SK-N-SH (cell line): ENCODE measurements at regions not wholly inside any gene's neighbourhood (a gene's known extent, or its start where the extent isn't known, plus 50 kb on each side); places are given as distances from the start of the nearest gene placed in this dataset.
A peak's percentile ranks its signal among the peaks of the same experiment; 100 is the strongest.

Experiments
- CTCF ChIA-PET: fragments of 300-600, 350-600 bp; formaldehyde crosslinking; extraction: SDS; loops from one replicate; lab custom pipeline; 2021; lab: Yijun Ruan, JAX
- POLR2A ChIA-PET: fragments of 350-600 bp; sonication (Branson Sonifier 250); formaldehyde crosslinking; extraction: SDS; loops from one replicate; lab custom pipeline; 2020; ENCODE audit warnings: antibody characterized with exemption, inconsistent platforms; lab: Yijun Ruan, JAX
- DNase-seq: peaks from one replicate; pipeline ENCODE4 v3.0.0; 2012
- H2AFZ ChIP-seq: fragments of 200-600 bp; sonication (generic); 2 replicates; pipeline ENCODE4 v1.8.1; 2016; ENCODE audit warnings: antibody characterized with exemption, mild to moderate bottlenecking, low read depth
- H3F3A ChIP-seq: fragments of 200-600 bp; sonication (generic); replicated peaks from 2 replicates; pipeline ENCODE3; 2016; ENCODE audit warnings: antibody characterized with exemption, mild to moderate bottlenecking; ENCODE audit not compliant: insufficient read depth
- H3K27ac ChIP-seq, 2 experiments: fragments of 200-500 bp in 1 of 2; fragments of 200-600 bp in 1 of 2; sonication (Bioruptor generic) in 1 of 2; sonication (generic), shearing (Covaris generic) in 1 of 2; 2 replicates each; pipeline versions ENCODE4 v1.5.1 to v1.6.1; 2014 to 2016; ENCODE audit warnings: low read depth in 2 of 2, inconsistent platforms in 1 of 2, low read length in 1 of 2, mild to moderate bottlenecking in 1 of 2, mixed read lengths in 1 of 2
- H3K27me3 ChIP-seq: fragments of 200-600 bp; sonication (generic), shearing (Covaris generic); 2 replicates; pipeline ENCODE4 v1.6.1; 2016; ENCODE audit warnings: mixed run types; ENCODE audit not compliant: insufficient read depth
- H3K36me3 ChIP-seq, 2 experiments: fragments of 200-500 bp in 1 of 2; fragments of 200-600 bp in 1 of 2; sonication (Bioruptor generic) in 1 of 2; sonication (generic) in 1 of 2; replicated peaks in 1 of 2; 2 replicates each; pipeline versions ENCODE3 to v1.5.1; 2014 to 2016; ENCODE audit warnings: low read length in 1 of 2, mild to moderate bottlenecking in 1 of 2; ENCODE audit not compliant: insufficient read depth in 2 of 2, control insufficient read depth in 1 of 2
- H3K4me1 ChIP-seq, 2 experiments: fragments of 200-500 bp in 1 of 2; fragments of 200-600 bp in 1 of 2; sonication (Bioruptor generic) in 1 of 2; sonication (generic), shearing (Covaris generic) in 1 of 2; 2 replicates each; pipeline versions ENCODE4 v1.5.1 to v1.6.1; 2014 to 2016; ENCODE audit warnings: low read depth in 1 of 2, low read length in 1 of 2, mixed run types in 1 of 2; ENCODE audit not compliant: insufficient read depth in 2 of 2, control insufficient read depth in 1 of 2
- H3K4me2 ChIP-seq: fragments of 200-600 bp; sonication (generic), shearing (Covaris generic); 2 replicates; pipeline ENCODE4 v1.6.1; 2017; ENCODE audit warnings: mixed run types
- H3K4me3 ChIP-seq, 2 experiments: fragments of 200-500 bp in 1 of 2; fragments of 200-600 bp in 1 of 2; sonication (Bioruptor generic) in 1 of 2; sonication (generic), shearing (Covaris generic) in 1 of 2; 2 replicates each; pipeline versions ENCODE4 v1.5.1 to v1.8.1; 2014 to 2016; ENCODE audit warnings: low read depth in 2 of 2, inconsistent platforms in 1 of 2, low read length in 1 of 2, mild to moderate bottlenecking in 1 of 2, mixed read lengths in 1 of 2, moderate library complexity in 1 of 2
- H3K79me2 ChIP-seq: fragments of 200-600 bp; sonication (generic); 2 replicates; pipeline ENCODE4 v1.8.1; 2017; ENCODE audit warnings: mild to moderate bottlenecking; ENCODE audit not compliant: insufficient read depth
- H3K9ac ChIP-seq: fragments of 200-600 bp; sonication (generic); 2 replicates; pipeline ENCODE4 v1.6.1; 2017; ENCODE audit warnings: mixed run types
- H3K9me2 ChIP-seq: fragments of 200-600 bp; sonication (generic); 2 replicates; pipeline ENCODE4 v1.6.1; 2017; ENCODE audit warnings: mixed run types
- H3K9me3 ChIP-seq: fragments of 200-600 bp; sonication (generic); 2 replicates; pipeline ENCODE4 v1.6.1; 2017; ENCODE audit warnings: mixed run types, mild to moderate bottlenecking, moderate library complexity
- H4K20me1 ChIP-seq: fragments of 200-600 bp; sonication (generic); 2 replicates; pipeline ENCODE4 v1.6.1; 2017; ENCODE audit warnings: mild to moderate bottlenecking, mixed run types; ENCODE audit not compliant: insufficient read depth
- FOXJ3 ChIP-seq: sonication (generic); formaldehyde crosslinking; IDR thresholded peaks from 2 replicates; pipeline ENCODE4 v1.5.1; 2020; ENCODE audit warnings: mild to moderate bottlenecking, missing genetic modification reagents
- JUND ChIP-seq: IDR thresholded peaks from 2 replicates; pipeline ENCODE4 v1.4.0; 2012
- RAD21 ChIP-seq: IDR thresholded peaks from 2 replicates; pipeline ENCODE4 v1.6.1; 2012; ENCODE audit warnings: mild to moderate bottlenecking, low read length
- SIN3A ChIP-seq: IDR thresholded peaks from 2 replicates; pipeline ENCODE4 v1.6.1; 2012; ENCODE audit warnings: low read depth, mild to moderate bottlenecking, low read length, moderate library complexity, borderline replicate concordance
- TEAD4 ChIP-seq: IDR thresholded peaks from 2 replicates; pipeline ENCODE4 v1.4.0; 2012; ENCODE audit warnings: mild to moderate bottlenecking, borderline replicate concordance; ENCODE audit not compliant: insufficient read depth
- WGBS: methylation state at CpG from one replicate; pipeline ENCODE4 v1.1.6; 2017; ENCODE audit warnings: low lambda C conversion rate; 5-methylcytosine and 5-hydroxymethylcytosine counted together
- TF ChIP-seq, protein P1 (sequence below): IDR thresholded peaks from 2 replicates; pipeline ENCODE4 v1.4.0; 2012; ENCODE audit warnings: low read depth, borderline replicate concordance
- TF ChIP-seq, protein P2 (sequence below): IDR thresholded peaks from 2 replicates; pipeline ENCODE4 v1.4.0; 2012; ENCODE audit warnings: low read depth, borderline replicate concordance
- TF ChIP-seq, protein P3 (sequence below): fragments of 150-350 bp; IDR thresholded peaks from 2 replicates; pipeline ENCODE4 v1.6.1; 2016; ENCODE audit warnings: mild to moderate bottlenecking, low read depth, low read length
- TF ChIP-seq, protein P4 (sequence below): fragments of 200-600 bp; sonication (generic); IDR thresholded peaks from 2 replicates; pipeline ENCODE4 v1.6.1; 2017; ENCODE audit warnings: antibody characterized with exemption, mild to moderate bottlenecking, moderate library complexity

DNA sequence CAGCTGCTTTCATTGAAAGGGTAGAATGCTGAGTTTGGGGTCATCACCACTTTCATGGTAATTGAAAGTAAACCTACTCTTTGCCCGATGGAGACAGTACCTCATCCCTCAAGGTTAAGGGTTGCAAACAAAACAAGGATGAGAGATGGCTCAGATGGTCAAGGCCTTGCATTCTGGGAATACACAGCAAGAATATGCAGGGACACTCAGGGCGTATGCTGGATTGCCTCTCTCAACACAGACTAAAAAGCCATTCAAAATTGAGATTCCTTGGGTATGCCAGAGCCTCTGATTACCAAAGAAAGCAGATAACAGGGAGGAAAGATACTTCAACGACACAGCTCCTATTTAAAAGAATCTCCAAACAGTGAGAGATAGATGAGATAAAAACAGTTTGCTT, 310.4 kb downstream of the ARAP2 start (continued):
- TF ChIP-seq, protein P1, sequence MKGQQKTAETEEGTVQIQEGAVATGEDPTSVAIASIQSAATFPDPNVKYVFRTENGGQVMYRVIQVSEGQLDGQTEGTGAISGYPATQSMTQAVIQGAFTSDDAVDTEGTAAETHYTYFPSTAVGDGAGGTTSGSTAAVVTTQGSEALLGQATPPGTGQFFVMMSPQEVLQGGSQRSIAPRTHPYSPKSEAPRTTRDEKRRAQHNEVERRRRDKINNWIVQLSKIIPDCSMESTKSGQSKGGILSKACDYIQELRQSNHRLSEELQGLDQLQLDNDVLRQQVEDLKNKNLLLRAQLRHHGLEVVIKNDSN: no peak
- TF ChIP-seq, protein P2, sequence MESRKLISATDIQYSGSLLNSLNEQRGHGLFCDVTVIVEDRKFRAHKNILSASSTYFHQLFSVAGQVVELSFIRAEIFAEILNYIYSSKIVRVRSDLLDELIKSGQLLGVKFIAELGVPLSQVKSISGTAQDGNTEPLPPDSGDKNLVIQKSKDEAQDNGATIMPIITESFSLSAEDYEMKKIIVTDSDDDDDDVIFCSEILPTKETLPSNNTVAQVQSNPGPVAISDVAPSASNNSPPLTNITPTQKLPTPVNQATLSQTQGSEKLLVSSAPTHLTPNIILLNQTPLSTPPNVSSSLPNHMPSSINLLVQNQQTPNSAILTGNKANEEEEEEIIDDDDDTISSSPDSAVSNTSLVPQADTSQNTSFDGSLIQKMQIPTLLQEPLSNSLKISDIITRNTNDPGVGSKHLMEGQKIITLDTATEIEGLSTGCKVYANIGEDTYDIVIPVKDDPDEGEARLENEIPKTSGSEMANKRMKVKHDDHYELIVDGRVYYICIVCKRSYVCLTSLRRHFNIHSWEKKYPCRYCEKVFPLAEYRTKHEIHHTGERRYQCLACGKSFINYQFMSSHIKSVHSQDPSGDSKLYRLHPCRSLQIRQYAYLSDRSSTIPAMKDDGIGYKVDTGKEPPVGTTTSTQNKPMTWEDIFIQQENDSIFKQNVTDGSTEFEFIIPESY: no peak
- TF ChIP-seq FOXJ3 (CRISPR knock-in tag): no peak

DNA sequence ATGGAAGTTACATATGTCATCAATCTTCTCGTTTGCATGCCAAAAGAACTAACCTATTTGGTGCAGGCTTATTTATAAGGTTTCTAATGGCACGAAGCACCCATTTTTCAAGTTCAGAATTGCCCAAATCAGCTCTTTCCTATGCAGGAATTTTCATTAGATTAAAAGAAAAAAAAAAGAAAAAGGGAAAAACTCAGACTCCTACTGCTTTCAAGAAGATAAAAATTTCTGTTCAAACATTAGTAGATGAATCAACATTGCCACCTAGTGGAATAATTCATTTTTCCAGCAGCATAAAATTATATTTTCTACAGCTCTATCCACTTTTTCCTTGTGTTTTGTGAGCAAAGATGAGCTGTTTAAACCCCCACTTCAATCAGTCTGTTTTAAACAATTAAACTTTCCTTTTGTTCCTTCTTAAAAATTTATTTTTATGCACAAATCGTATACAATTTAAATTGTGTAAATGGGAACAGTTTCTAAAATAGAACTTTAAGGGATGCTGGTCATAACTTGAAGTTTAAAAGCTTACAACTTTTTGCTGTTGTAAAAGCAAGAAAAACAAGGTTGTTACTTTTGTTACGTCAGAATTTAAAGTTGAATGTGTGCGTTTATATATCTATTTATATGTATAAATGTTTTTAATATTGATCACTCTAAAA, 309.9 kb downstream of the ARAP2 start:
- Histone ChIP-seq H3K4me3 (no peak overlapping the region; a peak in 1 of 4 replicates), H3K27me3 (no peaks in the 10 kb centered on the region), H4K20me1 (no peaks in the 10 kb centered on the region), H3K9ac (no peak overlapping the region), H3F3A (no peaks in the 10 kb centered on the region), H3K27ac (no peak overlapping the region), H3K4me1 (no peaks in the 10 kb centered on the region; a peak in 1 of 4 replicates), H3K36me3 (no peaks in the 10 kb centered on the region), H3K79me2 (no peaks in the 10 kb centered on the region), H2AFZ (no peak overlapping the region), H3K9me3 (no peaks in the 10 kb centered on the region), H3K9me2 (no peaks in the 10 kb centered on the region), H3K4me2 (no peak overlapping the region)
- WGBS: under 1% methylated on average over 5 of the region's 5 CpGs
- TF ChIP-seq RAD21 (peak; percentile 67), JUND (no peak), TEAD4 (no peak), SIN3A (no peak)
- TF ChIP-seq, protein P3, sequence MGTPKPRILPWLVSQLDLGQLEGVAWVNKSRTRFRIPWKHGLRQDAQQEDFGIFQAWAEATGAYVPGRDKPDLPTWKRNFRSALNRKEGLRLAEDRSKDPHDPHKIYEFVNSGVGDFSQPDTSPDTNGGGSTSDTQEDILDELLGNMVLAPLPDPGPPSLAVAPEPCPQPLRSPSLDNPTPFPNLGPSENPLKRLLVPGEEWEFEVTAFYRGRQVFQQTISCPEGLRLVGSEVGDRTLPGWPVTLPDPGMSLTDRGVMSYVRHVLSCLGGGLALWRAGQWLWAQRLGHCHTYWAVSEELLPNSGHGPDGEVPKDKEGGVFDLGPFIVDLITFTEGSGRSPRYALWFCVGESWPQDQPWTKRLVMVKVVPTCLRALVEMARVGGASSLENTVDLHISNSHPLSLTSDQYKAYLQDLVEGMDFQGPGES: no peak
- TF ChIP-seq, protein P4, sequence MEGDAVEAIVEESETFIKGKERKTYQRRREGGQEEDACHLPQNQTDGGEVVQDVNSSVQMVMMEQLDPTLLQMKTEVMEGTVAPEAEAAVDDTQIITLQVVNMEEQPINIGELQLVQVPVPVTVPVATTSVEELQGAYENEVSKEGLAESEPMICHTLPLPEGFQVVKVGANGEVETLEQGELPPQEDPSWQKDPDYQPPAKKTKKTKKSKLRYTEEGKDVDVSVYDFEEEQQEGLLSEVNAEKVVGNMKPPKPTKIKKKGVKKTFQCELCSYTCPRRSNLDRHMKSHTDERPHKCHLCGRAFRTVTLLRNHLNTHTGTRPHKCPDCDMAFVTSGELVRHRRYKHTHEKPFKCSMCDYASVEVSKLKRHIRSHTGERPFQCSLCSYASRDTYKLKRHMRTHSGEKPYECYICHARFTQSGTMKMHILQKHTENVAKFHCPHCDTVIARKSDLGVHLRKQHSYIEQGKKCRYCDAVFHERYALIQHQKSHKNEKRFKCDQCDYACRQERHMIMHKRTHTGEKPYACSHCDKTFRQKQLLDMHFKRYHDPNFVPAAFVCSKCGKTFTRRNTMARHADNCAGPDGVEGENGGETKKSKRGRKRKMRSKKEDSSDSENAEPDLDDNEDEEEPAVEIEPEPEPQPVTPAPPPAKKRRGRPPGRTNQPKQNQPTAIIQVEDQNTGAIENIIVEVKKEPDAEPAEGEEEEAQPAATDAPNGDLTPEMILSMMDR: peak; percentile 75
- ChIA-PET POLR2A (no interaction called here), CTCF (interaction anchor here (0.6 to 2.0 kb wide), 12 partner anchors 8 to 209 kb away, joined by 3 to 7 read pairs (median 3); no protein-coding TSS in a partner anchor)
- peak; percentile 3 for DNase-seq
